Naive thymus-derived CD8-positive, alpha-beta T cell (primary cell): ENCODE measurements at regions not wholly inside any gene's neighbourhood (a gene's known extent, or its start where the extent isn't known, plus 50 kb on each side); places are given as distances from the start of the nearest gene placed in this dataset.

Experiments used
- ATAC-seq, 2 donors: fragments of 150-1000 bp; cut with Tn5 transposase in 1 of 2; sonication (Bioruptor Pico), chemical (Tn5 transposase) in 1 of 2; 1 replicate in 1 of 2; 2 replicates in 1 of 2; pipeline ENCODE4 v1.10.0; 2021; ENCODE audit warnings: mild to moderate bottlenecking in 2 of 2, moderate library complexity in 2 of 2
- POLR2A ChIA-PET: fragments of 350-600 bp; sonication (Branson Sonifier 250); formaldehyde crosslinking; loops from one replicate; lab custom pipeline; 2021; ENCODE audit warnings: antibody characterized with exemption; lab: Charles Lee
- DNase-seq, 10 donors: peaks; one replicate each; pipeline versions ENCODE4 v3.0.0 to v3.0.0-alpha.2; 2020 to 2022
- H3K27ac Mint-ChIP-seq, 10 donors: one replicate each; pipeline ENCODE4 v1.8.0; 2020 to 2022; ENCODE audit warnings: mild to moderate bottlenecking in 10 of 10, mixed read lengths in 10 of 10, moderate library complexity in 4 of 10, inconsistent platforms in 1 of 10
- H3K27me3 Mint-ChIP-seq, 5 donors: one replicate each; pipeline ENCODE4 v1.8.0; 2021 to 2022; ENCODE audit warnings: mixed read lengths in 5 of 5
- H3K36me3 Mint-ChIP-seq, 3 donors: one replicate each; pipeline ENCODE4 v1.8.0; 2020 to 2022; ENCODE audit warnings: mixed read lengths in 3 of 3, mild to moderate bottlenecking in 2 of 3, inconsistent platforms in 1 of 3
- H3K4me1 Mint-ChIP-seq, 4 donors: one replicate each; pipeline ENCODE4 v1.8.0; 2021 to 2022; ENCODE audit warnings: mixed read lengths in 4 of 4
- H3K4me3 Mint-ChIP-seq, 10 donors: one replicate each; pipeline ENCODE4 v1.8.0; 2020 to 2022; ENCODE audit warnings: mild to moderate bottlenecking in 10 of 10, mixed read lengths in 10 of 10, moderate library complexity in 6 of 10, inconsistent platforms in 1 of 10
- H3K9me3 Mint-ChIP-seq, 9 donors: one replicate each; pipeline ENCODE4 v1.8.0; 2020 to 2022; ENCODE audit warnings: mixed read lengths in 9 of 9, mild to moderate bottlenecking in 3 of 9, inconsistent platforms in 1 of 9, moderate library complexity in 1 of 9

DNA sequence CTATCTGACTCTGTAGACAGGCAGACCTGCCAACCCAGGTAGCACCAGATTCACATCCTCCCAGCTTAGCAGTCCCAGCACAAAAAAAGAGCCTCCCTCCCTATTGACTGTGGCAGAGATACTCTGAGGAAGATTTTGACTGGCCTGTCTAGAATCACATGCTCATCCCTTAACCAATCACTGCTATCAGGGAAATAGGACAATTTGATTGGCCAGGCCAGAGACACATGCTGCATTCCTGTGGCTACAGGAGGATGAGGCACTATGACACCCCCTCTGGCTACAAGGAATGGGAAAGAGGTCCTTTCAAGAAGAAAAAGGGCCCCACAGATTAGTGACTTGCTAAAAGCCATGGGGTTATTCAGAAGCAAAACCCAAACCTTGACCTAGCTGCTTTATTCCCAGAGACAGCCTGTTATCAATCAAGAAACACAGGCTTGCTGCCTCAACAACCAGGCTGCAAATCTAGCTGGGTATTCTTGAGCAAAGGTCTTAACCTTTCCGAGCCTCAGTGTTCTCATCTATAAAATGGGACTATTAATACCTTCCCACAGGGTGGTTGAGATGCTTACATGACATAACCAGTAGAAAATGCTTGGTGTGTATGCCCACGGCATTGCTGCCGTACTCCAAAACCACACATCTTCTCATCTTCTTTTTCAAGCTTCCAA lies 147.6 kb downstream of the BCOR start:
- Mint-ChIP-seq H3K27ac (no peak overlapping the region), H3K36me3 (no peaks in the 10 kb centered on the region), H3K4me3 (no peak overlapping the region), H3K9me3 (no peaks in the 10 kb centered on the region), H3K4me1 (peaks cover 4 to 9% (median 7%) of the 10 kb centered on the region in 4 donors), H3K27me3 (no peaks in the 10 kb centered on the region)
- DNase-seq: no peak
- ATAC-seq: no peak
- POLR2A ChIA-PET: interaction anchor here (0.6 kb wide), 1 partner anchor 7 kb away, joined by 3 read pairs; no protein-coding TSS in a partner anchor

DNA sequence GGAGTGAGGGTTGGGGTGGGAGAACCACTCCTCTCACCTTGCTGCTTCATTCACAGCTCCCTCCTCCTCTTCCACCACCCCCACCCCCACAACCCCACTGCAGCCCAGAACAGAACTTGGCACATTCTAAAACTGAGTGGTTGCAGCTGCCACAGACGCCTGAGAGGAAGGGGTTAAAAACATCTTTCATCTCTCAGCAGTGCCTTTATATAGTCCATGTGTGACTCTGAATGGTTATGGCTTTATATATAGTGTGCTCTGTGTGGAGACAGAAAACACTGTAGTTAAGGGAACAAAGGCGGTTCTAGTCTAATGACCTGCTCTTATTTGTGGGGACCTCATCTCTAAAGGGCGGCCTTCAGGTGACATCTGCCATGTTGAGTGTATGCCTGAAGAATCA lies 144.8 kb downstream of the BCOR start:
- Mint-ChIP-seq H3K9me3 (no peaks in the 10 kb centered on the region), H3K27ac (peak overlapping the region in 1 of 10 donors; percentile 78), H3K4me3 (no peak overlapping the region), H3K27me3 (no peaks in the 10 kb centered on the region), H3K4me1 (peaks cover 9 to 18% (median 13%) of the 10 kb centered on the region in 4 donors), H3K36me3 (no peaks in the 10 kb centered on the region)
- POLR2A ChIA-PET: no interaction called here
- no peak for ATAC-seq
- no peak for DNase-seq

DNA sequence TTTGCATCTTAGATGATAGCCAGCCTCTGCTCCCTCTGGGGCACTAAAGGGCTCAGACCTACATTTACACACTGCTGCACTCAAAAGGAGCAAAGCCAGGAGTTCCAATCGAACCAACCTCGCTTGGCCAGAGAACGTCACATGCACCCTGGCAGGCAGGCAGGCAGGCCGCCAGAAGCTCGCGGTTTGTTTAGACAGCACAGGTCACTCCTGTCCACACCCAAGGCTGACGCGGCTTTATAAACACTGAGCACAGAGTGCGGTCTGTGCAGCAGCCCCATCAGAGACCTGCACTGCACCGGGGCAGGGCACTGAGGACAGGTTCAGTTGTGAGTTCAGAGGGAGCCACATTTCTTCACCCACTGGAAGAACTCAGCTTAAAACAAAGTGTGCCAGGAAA lies 143.9 kb downstream of the BCOR start:
- Mint-ChIP-seq H3K27me3 (no peaks in the 10 kb centered on the region), H3K36me3 (no peaks in the 10 kb centered on the region), H3K4me3 (no peak overlapping the region), H3K27ac (no peak overlapping the region), H3K9me3 (no peaks in the 10 kb centered on the region), H3K4me1 (peaks cover 5 to 14% (median 9%) of the 10 kb centered on the region in 4 donors)
- ATAC-seq: no peak
- no peak for DNase-seq
- POLR2A ChIA-PET: no interaction called here

DNA sequence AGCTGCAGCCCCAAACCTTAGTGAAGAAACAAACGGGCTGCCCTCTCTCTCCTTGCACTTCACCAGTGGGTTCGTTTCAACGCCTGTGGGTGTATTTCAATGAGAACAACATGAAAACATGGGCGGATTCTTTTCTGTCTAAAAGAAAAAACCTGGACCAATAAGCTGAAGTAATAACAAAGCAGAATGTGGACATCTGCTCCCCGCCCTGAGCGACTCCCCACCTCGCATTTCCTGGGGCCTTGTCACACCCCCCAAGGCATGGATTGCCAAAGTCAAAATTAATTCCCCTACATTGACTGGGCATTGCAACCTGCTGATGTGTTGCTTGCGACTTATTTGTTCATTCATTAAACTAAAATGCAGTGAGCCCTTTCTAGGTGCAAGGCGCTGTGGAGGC lies 142.9 kb downstream of the BCOR start:
- Mint-ChIP-seq H3K27me3 (no peaks in the 10 kb centered on the region), H3K36me3 (no peaks in the 10 kb centered on the region), H3K9me3 (no peaks in the 10 kb centered on the region), H3K4me3 (no peak overlapping the region), H3K27ac (no peak overlapping the region), H3K4me1 (peaks cover 5 to 13% (median 8%) of the 10 kb centered on the region in 4 donors)
- DNase-seq (no peak), ATAC-seq (no peak)
- POLR2A ChIA-PET: no interaction called here

DNA sequence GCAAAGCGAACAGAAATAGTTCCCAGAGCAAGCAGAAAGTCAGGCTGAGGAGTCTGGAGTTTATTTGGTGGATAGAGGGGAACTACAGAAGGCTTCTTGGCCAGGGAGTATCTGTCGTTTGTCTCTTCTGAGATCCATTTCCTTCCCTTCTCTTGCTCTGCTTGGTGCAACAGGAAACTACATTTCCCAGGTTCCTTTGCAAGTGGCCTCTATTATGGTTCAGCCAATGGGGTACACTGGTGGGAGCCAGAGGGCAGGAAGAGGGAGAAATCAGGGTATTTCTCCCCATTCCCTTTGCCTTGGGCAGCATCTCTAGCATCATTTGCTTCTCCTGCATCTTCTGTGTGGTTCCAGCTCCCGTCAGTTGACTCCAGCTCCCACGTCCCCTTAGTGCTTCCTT lies 142.1 kb downstream of the BCOR start:
- H3K27ac Mint-ChIP-seq: peak overlapping the region in 2 of 10 donors; percentile 69 to 71
- no peaks in the 10 kb centered on the region for H3K27me3 Mint-ChIP-seq
- H3K4me1 Mint-ChIP-seq: peaks cover 5 to 13% (median 8%) of the 10 kb centered on the region in 4 donors
- POLR2A ChIA-PET: no interaction called here
- ATAC-seq: peak; percentile 45 to 46
- H3K36me3 Mint-ChIP-seq: no peaks in the 10 kb centered on the region
- DNase-seq: peak in 1 of 10 donors; percentile 4
- no peaks in the 10 kb centered on the region for H3K9me3 Mint-ChIP-seq
- H3K4me3 Mint-ChIP-seq: no peak overlapping the region

DNA sequence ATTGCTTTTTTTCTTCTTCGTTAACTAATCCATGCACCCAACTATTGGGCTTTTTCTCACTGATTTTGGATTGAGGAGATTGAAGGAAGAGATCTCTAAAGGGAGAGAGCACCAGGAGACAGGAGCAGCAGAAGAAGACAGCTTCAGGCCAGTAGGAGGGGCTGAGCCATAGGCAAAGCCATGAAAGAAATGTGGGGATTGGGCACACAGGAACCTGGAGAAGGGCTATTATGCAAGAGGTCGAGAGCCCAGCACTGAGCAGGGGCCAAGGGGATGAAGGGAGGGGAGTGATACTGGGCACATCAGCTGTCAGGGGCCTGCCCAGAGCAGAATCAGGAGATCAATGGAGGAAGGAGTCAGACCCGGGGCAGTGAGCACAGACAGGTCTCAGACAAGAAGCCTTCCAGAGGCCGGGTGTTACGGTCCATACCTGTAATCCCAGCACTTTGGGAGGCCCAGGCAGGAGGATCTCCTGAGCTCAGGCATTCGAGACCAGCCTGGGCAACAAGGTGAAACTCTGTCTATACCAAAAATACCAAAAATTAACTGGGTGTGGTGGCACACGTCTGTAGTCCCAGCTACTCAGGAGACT lies 140.9 kb downstream of the BCOR start:
- Mint-ChIP-seq H3K9me3 (no peaks in the 10 kb centered on the region), H3K4me1 (peaks cover 5 to 13% (median 8%) of the 10 kb centered on the region in 4 donors), H3K4me3 (no peak overlapping the region), H3K27ac (peak overlapping the region in 2 of 10 donors; percentile 21 to 54), H3K36me3 (no peaks in the 10 kb centered on the region), H3K27me3 (no peaks in the 10 kb centered on the region)
- DNase-seq (no peak), ATAC-seq (no peak)
- POLR2A ChIA-PET: interaction anchor here (0.7 kb wide), 1 partner anchor 7 kb away, joined by 3 read pairs; no protein-coding TSS in a partner anchor

DNA sequence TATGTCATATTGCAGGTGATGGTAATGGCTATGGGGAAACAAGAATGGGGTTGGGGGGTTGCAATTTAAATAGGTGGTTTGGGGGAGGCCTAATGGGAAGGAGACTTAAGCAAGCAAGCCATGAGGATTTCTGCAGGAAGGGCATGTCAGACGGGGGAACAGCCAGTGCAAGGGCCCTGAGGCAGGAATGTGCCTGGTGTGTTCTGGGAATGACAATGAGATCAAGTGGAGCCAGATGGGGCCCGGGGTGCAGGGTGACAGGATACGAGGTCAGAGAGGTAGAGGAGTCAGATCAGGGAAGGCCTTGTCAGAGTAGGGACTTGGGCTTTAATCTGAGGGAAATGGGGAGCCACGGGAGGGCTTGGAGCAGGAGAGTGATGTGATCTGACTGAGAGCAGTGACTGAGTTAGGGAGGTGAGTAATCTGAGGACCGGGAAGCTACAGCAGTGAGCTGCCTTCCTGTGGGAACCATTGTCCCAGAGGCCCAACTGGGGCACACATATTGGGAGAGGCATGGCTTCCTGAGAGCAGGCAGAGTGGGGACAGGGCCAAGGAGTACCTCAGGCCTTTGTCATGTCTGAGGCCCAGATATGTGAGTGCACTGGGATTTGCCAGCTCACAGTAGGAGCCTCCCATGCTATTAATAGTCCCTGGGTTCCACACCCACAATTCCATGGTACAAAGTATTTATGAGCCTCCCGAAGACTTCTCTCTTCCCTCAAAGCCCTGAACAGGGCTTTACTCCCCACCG lies 139.8 kb downstream of the BCOR start:
- DNase-seq: no peak
- H3K27ac Mint-ChIP-seq: peak overlapping the region in 1 of 10 donors; percentile 37
- no peaks in the 10 kb centered on the region for H3K36me3 Mint-ChIP-seq
- no peak for ATAC-seq
- H3K27me3 Mint-ChIP-seq: no peaks in the 10 kb centered on the region
- H3K9me3 Mint-ChIP-seq: no peaks in the 10 kb centered on the region
- H3K4me3 Mint-ChIP-seq: no peak overlapping the region
- peaks cover 5 to 13% (median 8%) of the 10 kb centered on the region in 4 donors for H3K4me1 Mint-ChIP-seq
- POLR2A ChIA-PET: interaction anchor here (0.7 kb wide), 1 partner anchor 8 kb away, joined by 3 read pairs; no protein-coding TSS in a partner anchor

DNA sequence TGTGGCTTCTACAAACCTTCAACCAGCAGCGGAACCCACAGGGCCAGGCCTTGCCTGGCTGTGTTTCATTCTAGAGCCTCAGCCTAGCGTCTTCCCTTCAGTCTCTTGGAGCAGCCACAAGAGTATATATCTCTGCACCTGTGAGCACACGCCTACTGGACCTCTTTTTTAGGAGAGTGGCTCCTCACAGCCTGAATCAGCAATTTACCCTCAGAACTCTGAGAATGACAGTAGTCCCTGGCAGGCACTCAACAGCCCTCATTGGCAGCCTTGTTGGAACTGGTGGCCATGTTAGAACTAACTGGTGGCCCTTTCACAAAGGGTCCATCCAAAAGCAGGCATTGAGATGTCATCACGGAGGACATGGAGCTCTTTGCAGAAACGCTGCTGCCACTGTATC lies 138.9 kb downstream of the BCOR start:
- Mint-ChIP-seq H3K4me3 (no peak overlapping the region), H3K27ac (peak overlapping the region in 1 of 10 donors; percentile 76), H3K36me3 (no peaks in the 10 kb centered on the region), H3K27me3 (no peaks in the 10 kb centered on the region), H3K4me1 (peaks cover 5 to 13% (median 8%) of the 10 kb centered on the region in 4 donors), H3K9me3 (no peaks in the 10 kb centered on the region)
- ATAC-seq (no peak), DNase-seq (no peak)
- POLR2A ChIA-PET: no interaction called here

DNA sequence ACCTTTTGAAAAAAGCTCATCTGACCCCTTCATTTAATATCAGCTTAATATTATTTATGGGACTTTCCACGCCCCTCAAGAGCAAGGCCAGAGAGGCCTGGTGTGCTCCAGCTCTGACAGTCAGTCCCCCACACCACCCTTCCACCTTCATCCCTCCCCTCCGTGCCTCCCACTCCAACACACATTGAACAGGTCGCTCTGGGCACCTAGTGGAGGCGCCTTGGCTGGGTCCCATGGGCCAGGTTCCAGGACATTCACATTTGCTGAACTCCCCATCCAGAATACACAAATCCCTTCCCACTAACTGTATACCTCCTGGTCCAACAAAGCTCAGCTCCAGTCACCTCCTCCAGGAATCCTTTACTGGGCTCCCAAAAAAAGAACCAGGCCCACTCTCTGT lies 137.5 kb downstream of the BCOR start:
- Mint-ChIP-seq H3K36me3 (no peaks in the 10 kb centered on the region), H3K4me1 (peaks cover 4 to 9% (median 6%) of the 10 kb centered on the region in 4 donors), H3K27ac (no peak overlapping the region), H3K4me3 (no peak overlapping the region), H3K27me3 (no peaks in the 10 kb centered on the region), H3K9me3 (peaks cover 0 to 2% (median 0%) of the 10 kb centered on the region in 9 donors)
- no peak for DNase-seq
- no peak for ATAC-seq
- POLR2A ChIA-PET: interaction anchor here (0.8 to 1.0 kb wide), 2 partner anchors 211 to 235 kb away, joined by 3 to 4 read pairs; no protein-coding TSS in a partner anchor

DNA sequence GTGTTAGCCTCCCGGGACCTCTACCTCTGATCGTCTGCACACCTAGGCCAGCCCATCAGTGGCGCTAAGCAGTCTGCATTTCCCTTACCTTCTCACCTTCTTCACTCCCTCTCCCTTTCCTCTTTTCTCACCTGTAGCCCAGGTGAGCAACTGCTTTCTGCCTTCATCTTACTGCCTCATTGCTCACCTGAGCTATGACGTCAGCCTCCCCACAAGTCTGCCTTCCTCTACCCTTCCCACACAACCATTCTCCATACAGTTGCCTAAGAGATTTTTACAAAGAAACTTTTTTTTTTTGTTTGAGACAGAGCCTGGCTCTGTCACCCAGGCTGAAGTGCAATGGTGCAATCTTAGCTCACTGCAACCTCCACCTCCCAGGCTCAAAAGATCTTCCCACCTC lies 136.3 kb downstream of the BCOR start:
- Mint-ChIP-seq H3K36me3 (no peaks in the 10 kb centered on the region), H3K4me1 (peaks cover 0 to 2% (median 0%) of the 10 kb centered on the region in 4 donors), H3K9me3 (peaks cover 0 to 2% (median 0%) of the 10 kb centered on the region in 9 donors), H3K27me3 (no peaks in the 10 kb centered on the region), H3K4me3 (no peak overlapping the region), H3K27ac (peak overlapping the region in 1 of 10 donors; percentile 75)
- ATAC-seq (no peak), DNase-seq (no peak)
- POLR2A ChIA-PET: interaction anchor here (1.0 kb wide), 1 partner anchor 187 kb away, joined by 3 read pairs; no protein-coding TSS in a partner anchor

DNA sequence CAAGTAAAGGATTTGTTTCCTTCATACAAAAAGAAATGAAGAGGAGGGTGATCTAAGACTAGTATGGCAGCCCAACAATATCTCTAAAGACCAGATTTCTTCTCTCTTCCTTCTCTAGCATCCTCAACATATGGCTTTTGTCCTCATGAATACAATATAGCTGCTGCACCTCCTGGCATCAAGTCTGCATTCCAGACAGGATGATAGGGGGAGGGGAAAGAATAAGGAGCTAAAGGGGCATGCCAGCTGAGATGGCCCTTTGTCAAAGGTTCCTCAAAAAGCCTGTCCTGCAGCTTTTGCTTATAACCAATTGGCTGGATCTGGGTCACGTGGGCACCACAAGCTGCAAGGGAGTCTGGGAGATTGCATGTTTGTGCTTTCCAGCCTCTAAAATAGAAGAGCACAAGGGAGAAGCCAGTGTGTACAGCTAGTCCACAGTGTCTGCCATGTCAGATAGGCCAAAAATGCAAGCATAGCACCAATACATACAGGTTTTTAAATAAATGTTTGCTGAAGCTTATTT lies 132.6 kb downstream of the BCOR start:
- H3K27ac Mint-ChIP-seq: no peak overlapping the region
- POLR2A ChIA-PET: no interaction called here

DNA sequence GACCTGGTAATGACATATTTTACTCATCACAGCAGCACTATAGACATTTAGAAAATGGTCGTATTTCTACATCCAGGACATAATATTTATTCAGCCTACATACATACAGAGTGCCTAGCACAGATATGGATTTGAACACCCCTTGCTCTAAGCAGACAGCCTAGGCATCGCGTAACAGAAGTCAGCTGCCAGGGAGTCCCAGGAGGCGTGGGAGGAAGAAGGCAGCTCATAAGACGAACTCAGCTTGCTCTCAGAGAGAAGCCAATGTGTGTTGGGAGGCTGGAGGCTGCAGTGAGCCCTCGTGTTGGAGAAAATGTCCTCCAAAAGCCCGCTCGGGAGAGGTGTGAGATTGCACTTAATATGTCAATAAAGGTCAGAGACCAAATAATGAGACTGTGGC lies 131.6 kb downstream of the BCOR start:
- Mint-ChIP-seq H3K4me3 (no peak overlapping the region), H3K27me3 (peaks cover 0 to under 1% (median 0%) of the 10 kb centered on the region in 5 donors), H3K4me1 (peaks cover 0 to 27% (median 13%) of the 10 kb centered on the region in 4 donors), H3K27ac (peak overlapping the region in 2 of 10 donors; percentile 22 to 84), H3K9me3 (peaks cover 0 to 6% (median 3%) of the 10 kb centered on the region in 9 donors), H3K36me3 (peaks cover 0 to 4% (median 2%) of the 10 kb centered on the region in 3 donors)
- no peak for ATAC-seq
- no peak for DNase-seq
- POLR2A ChIA-PET: no interaction called here

More for the DNA sequence above, 132.6 kb downstream of the BCOR start:
- ATAC-seq: no peak
- Mint-ChIP-seq H3K4me3 (no peak overlapping the region), H3K4me1 (peaks cover 0 to 20% (median 11%) of the 10 kb centered on the region in 4 donors), H3K27me3 (no peaks in the 10 kb centered on the region), H3K36me3 (no peaks in the 10 kb centered on the region), H3K9me3 (peaks cover 0 to 4% (median 0%) of the 10 kb centered on the region in 9 donors)
- no peak for DNase-seq
